BE2C (cell line): ENCODE measurements at regions not wholly inside any gene's neighbourhood (a gene's known extent, or its start where the extent isn't known, plus 50 kb on each side); places are given as distances from the start of the nearest gene placed in this dataset.
A peak's percentile ranks its signal among the peaks of the same experiment; 100 is the strongest.

Experiments used
- DNase-seq: peaks from one replicate; pipeline ENCODE4 v3.0.0-alpha.2; 2020
- H3K27me3 ChIP-seq: fragments of 250-450 bp; sonication (Bioruptor Pico); 2 replicates; pipeline ENCODE4 v1.5.1; 2020; ENCODE audit warnings: mild to moderate bottlenecking
- H3K36me3 ChIP-seq: fragments of 250-450 bp; sonication (Bioruptor Pico); 2 replicates; pipeline ENCODE4 v1.5.1; 2020; ENCODE audit warnings: mild to moderate bottlenecking
- H3K4me1 ChIP-seq: fragments of 250-450 bp; sonication (Bioruptor Pico); 2 replicates; pipeline ENCODE4 v1.5.1; 2020
- H3K4me3 ChIP-seq: 2 replicates; pipeline ENCODE4 v1.5.1; 2011; ENCODE audit warnings: low read depth, low read length
- H3K9me3 ChIP-seq: fragments of 250-450 bp; sonication (Bioruptor Pico); 2 replicates; pipeline ENCODE4 v1.5.1; 2020
- TF ChIP-seq, protein P1 (sequence below): IDR thresholded peaks from 2 replicates; pipeline ENCODE4 v1.5.1; 2012; ENCODE audit warnings: mild to moderate bottlenecking, low read depth, low read length

DNA sequence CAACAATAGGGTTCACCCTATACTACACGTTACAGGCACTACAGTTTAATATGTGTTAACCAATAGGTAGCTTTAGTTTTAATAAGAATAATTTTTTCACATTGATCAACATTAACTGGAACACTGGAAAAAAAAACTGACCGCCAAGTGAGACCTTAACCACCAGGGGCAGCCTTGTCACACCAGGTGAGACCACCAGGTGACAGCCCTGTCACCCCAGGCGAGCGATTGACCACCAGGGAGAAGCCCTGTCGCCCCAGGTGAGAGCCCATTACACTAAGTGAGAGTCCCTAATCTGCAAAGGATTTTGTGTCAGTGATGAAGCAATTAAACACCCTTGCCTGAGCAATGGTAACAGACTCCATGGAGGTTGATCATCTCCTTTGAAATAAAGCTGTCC is 75.4 kb upstream of the SYK start:
- no peaks in the 10 kb centered on the region for H3K9me3 ChIP-seq
- DNase-seq = no peak
- no peaks in the 10 kb centered on the region for H3K4me1 ChIP-seq
- H3K27me3 ChIP-seq = peaks cover 12% of the 10 kb centered on the region
- no peaks in the 10 kb centered on the region for H3K36me3 ChIP-seq
- TF ChIP-seq, protein P1, sequence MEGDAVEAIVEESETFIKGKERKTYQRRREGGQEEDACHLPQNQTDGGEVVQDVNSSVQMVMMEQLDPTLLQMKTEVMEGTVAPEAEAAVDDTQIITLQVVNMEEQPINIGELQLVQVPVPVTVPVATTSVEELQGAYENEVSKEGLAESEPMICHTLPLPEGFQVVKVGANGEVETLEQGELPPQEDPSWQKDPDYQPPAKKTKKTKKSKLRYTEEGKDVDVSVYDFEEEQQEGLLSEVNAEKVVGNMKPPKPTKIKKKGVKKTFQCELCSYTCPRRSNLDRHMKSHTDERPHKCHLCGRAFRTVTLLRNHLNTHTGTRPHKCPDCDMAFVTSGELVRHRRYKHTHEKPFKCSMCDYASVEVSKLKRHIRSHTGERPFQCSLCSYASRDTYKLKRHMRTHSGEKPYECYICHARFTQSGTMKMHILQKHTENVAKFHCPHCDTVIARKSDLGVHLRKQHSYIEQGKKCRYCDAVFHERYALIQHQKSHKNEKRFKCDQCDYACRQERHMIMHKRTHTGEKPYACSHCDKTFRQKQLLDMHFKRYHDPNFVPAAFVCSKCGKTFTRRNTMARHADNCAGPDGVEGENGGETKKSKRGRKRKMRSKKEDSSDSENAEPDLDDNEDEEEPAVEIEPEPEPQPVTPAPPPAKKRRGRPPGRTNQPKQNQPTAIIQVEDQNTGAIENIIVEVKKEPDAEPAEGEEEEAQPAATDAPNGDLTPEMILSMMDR = peak; percentile 21
- no peak overlapping the region for H3K4me3 ChIP-seq

DNA sequence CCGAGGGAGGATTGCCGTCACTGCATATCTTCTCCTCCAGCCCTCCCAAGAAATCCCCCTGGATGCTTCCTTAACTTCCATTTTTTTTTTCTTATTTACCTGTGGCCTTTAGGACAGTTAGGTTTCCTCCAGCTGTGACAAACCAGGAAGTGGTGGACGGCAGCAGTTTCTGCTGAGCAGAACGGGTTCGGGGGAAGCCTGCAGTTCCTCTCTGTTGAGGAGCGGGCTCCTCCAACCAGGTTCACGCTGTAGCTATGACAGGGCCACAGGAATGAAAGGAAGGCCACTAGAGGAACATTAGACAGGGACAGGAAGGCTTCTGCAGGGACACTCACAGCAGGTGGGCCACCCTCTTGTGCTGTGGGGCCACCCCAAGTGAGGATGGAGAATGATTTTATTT is 76.7 kb upstream of the SYK start:
- Histone ChIP-seq H3K36me3 (no peaks in the 10 kb centered on the region), H3K4me3 (no peak overlapping the region), H3K4me1 (no peaks in the 10 kb centered on the region), H3K9me3 (no peaks in the 10 kb centered on the region), H3K27me3 (peaks cover 5% of the 10 kb centered on the region; the same call in 1 of the 2 replicates)
- DNase-seq = no peak
- TF ChIP-seq, protein P1 = no peak

DNA sequence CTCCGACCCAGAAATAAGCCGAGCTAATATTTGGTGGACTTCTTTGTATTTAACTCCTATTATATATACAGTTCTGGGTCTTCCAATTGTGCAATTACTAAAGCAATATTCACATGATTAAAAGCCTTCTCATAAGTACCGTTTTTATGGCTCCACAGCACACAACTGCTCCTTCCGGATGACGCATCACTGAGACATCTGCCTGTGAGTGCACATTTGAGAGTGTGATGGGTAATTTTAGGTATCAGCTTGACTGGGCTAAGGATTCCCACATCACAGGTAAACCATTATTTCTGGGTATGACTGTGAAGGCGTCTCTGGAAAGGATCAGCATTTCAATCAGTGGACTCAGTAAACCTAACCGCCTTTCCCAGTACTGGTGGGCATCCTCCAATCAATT is 77.5 kb upstream of the SYK start:
- TF ChIP-seq, protein P1 = no peak
- Histone ChIP-seq H3K27me3 (peaks cover 5% of the 10 kb centered on the region; the same call in 1 of the 2 replicates), H3K9me3 (no peaks in the 10 kb centered on the region), H3K4me1 (no peaks in the 10 kb centered on the region), H3K4me3 (no peak overlapping the region), H3K36me3 (no peaks in the 10 kb centered on the region)
- no peak for DNase-seq

DNA sequence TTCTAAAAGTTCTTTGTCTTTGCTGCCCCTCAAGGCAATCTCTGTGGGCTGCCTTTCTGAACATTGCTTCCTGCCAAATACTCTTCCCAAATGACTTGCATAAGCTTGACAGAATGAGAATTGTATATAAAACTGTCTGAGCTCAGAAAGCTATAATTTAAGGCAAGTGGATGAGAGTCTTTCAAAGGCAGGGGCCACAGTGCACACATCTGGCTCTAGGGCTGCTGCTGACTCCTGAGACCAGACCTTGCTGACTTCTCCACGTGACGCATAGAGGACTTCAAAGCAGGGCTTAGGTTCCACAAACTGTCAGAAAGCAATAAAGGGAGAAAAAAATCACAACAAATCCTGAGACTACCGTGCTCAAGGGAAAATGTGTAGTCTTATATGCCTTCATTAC is 79.4 kb upstream of the DIRAS2 start:
- no peaks in the 10 kb centered on the region for H3K36me3 ChIP-seq
- no peak for DNase-seq
- TF ChIP-seq, protein P1 = no peak
- H3K9me3 ChIP-seq = no peaks in the 10 kb centered on the region
- no peaks in the 10 kb centered on the region for H3K4me1 ChIP-seq
- H3K27me3 ChIP-seq = peaks cover 5% of the 10 kb centered on the region; the same call in 1 of the 2 replicates
- no peak overlapping the region for H3K4me3 ChIP-seq

DNA sequence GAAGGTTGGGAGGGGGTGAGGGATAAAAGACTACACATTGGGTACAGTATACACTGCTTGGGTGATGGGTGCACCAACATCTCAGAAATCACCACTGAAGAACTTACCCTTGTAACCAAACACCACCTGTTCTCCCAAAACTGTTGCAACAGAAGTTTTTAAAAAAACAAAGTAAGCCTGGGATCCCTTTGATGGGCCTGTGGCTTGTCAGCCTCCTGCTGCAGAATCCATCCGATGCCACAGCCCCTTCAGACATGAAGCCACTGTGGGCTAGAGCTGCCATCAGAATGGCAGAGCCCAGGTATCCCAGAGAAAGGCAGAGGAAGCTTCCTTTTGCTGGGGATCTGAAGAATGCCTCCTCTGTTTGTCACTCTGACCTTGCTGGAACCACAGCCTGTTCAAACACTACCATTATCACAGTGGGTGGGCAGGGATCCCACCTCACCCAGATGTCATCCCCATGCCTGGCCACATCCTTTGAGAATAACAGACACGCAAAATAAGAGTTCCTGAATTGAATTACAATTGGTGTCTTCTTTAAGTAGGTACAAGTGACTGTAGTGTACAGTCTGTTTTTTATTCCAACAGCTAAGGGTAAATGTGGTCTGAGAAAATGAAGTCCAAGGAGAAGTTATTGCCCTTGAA is 78.1 kb upstream of the DIRAS2 start:
- DNase-seq = no peak
- Histone ChIP-seq H3K4me1 (no peaks in the 10 kb centered on the region), H3K4me3 (no peak overlapping the region), H3K9me3 (no peaks in the 10 kb centered on the region), H3K36me3 (no peaks in the 10 kb centered on the region), H3K27me3 (peaks cover 10% of the 10 kb centered on the region)
- TF ChIP-seq, protein P1 = no peak

DNA sequence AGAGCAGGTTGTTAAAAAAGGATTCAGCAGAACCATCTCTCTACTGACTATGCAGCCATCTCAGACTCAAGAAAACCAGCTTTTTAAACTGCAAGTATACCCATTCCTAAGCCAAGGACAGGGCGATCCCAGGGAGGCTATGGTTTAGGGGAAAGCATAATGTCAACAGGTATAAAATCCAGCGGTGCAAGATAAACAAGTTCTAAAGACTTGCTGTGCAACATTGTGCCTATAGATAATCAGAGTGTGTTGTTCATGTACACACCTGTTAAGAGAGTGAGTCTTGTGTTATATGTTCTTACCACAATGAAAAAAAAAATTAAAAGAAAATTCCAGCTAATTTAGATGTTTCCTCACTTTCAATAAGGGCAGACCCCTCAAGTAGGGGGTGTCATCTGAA is 63.6 kb upstream of the DIRAS2 start:
- Histone ChIP-seq H3K4me1 (no peaks in the 10 kb centered on the region; the same call in 1 of the 2 replicates), H3K27me3 (no peaks in the 10 kb centered on the region), H3K4me3 (no peak overlapping the region), H3K9me3 (no peaks in the 10 kb centered on the region; the same call in 1 of the 2 replicates), H3K36me3 (no peaks in the 10 kb centered on the region)
- no peak for DNase-seq
- TF ChIP-seq, protein P1 = no peak
